Pancreas (tissue), 10 donors: ENCODE measurements at regions not wholly inside any gene's neighbourhood (a gene's known extent, or its start where the extent isn't known, plus 50 kb on each side); places are given as distances from the start of the nearest gene placed in this dataset.

ENCODE experiments used
- ATAC-seq, 4 donors: fragments of 200-7000 bp; cut with Tn5 transposase; one replicate each; pipeline versions ENCODE4 v1.8.0 to v1.9.1; 2020; ENCODE audit warnings: mild to moderate bottlenecking in 4 of 4, moderate library complexity in 4 of 4
- DNase-seq, 6 donors: peaks; one replicate each; pipeline ENCODE4 v3.0.0-alpha.2; 2020
- FAIRE-seq: peaks from 2 replicates; lab custom pipeline; 2012; peaks lifted over from hg19 to GRCh38; lab: Jason Lieb, UNC
- H3K27ac ChIP-seq, 4 donors: fragments of 200-600 bp; sonication (generic); 1 replicate in 3 of 4; 2 replicates in 1 of 4; pipeline versions ENCODE4 v1.5.0 to v1.8.0; 2020
- H3K27me3 ChIP-seq, 4 donors: fragments of 200-600 bp; one replicate each; pipeline ENCODE4 v1.8.0; 2021
- H3K36me3 ChIP-seq, 3 donors: fragments of 200-600 bp; sonication (generic) in 1 of 3; one replicate each; pipeline versions ENCODE4 v1.5.0 to v1.8.0; 2020 to 2021
- H3K4me1 ChIP-seq, 3 donors: fragments of 200-600 bp; one replicate each; pipeline ENCODE4 v1.8.0; 2021
- H3K4me3 ChIP-seq, 4 donors: fragments of 200-600 bp; sonication (generic) in 2 of 4; one replicate each; pipeline versions ENCODE4 v1.5.0 to v1.8.0; 2020 to 2021
- H3K9me3 ChIP-seq, 4 donors: fragments of 200-600 bp; one replicate each; pipeline ENCODE4 v1.8.0; 2021
- WGBS, 2 donors: extraction: QIAGEN DNeasy Blood & Tissue Kit; methylation state at CpG; one replicate each; pipeline ENCODE4 v1.1.7; 2013; 5-methylcytosine and 5-hydroxymethylcytosine counted together
- intact Hi-C, 3 donors: fragments of 100-400 bp; cut with DNase I; formaldehyde crosslinking; loops; one replicate each; pipeline versions ENCODE4 v1.11.1 to v1.14.2; 2022
- TF ChIP-seq, protein P1 (sequence below), 4 donors: fragments of 200-600 bp; sonication (generic) in 3 of 4; IDR thresholded peaks; one replicate each; pipeline versions ENCODE4 v1.5.0 to v1.8.0; 2021; ENCODE audit warnings: antibody characterized with exemption in 4 of 4
- donor health status: healthy with polysubstance abuse.
- donor health status: DM: no; HTN: no; CAD: no; lungs with moderate emphysema.
- donor health status: DM: no; HTN: no; CAD: no.
- donor health status: control.
- donor health status: control.
- donor health status: Bipolar disorder and iron deficiency.
- donor health status: DM: yes; HTN: yes; CAD: no.
- donor health status: DM: no; HTN: no; CAD: no.
- donor health status: DM: no; HTN: no; CAD: no.
- donor health status: DM: yes; HTN: yes; CAD: no.

DNA sequence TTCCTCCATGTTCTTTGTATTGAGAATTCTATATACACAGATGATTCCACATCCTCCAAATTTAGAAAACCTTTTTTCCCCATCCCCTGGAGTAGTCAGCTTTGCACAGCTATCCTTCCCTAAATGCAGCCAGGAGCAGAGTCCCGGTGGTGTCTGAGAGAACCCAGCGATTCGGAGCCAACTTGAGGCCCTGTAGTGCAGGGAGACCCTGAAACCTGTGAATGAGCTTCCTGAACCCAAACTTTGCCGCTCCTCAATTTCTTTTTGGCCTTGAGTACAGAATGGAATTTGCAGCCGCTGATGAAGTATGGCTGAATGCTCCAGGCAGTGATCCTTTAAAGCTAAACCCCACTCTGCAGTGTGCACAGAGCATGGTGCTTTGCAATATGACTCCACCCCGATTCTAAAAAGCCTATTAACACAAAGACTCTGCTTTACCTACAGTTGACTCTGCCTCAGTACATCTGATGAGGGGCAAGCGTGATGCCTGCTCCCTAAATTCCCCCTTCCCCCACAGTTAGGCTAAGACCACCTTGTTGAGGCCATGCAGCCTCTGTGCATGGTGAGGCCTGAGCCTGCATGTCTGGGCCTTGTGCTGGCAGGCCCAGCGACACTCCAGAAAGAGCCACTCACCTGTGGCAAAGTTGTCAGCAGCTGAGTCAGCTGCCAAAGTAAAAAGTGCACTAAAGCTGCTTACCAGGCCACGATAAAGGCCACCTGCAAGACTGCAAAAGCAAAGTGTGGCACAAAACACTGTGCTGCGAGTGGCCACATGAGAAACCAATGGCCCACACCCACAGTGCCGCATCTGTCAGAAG lies 82.1 kb downstream of the PLEKHG1 start:
- Histone ChIP-seq H3K36me3 (no peaks in the 10 kb centered on the region), H3K9me3 (no peaks in the 10 kb centered on the region), H3K27me3 (no peaks in the 10 kb centered on the region), H3K4me3 (no peak overlapping the region), H3K27ac (no peak overlapping the region), H3K4me1 (no peaks in the 10 kb centered on the region)
- intact Hi-C loops: no loop called here
- no peak for DNase-seq
- ATAC-seq: no peak
- FAIRE-seq: no peak
- TF ChIP-seq, protein P1, sequence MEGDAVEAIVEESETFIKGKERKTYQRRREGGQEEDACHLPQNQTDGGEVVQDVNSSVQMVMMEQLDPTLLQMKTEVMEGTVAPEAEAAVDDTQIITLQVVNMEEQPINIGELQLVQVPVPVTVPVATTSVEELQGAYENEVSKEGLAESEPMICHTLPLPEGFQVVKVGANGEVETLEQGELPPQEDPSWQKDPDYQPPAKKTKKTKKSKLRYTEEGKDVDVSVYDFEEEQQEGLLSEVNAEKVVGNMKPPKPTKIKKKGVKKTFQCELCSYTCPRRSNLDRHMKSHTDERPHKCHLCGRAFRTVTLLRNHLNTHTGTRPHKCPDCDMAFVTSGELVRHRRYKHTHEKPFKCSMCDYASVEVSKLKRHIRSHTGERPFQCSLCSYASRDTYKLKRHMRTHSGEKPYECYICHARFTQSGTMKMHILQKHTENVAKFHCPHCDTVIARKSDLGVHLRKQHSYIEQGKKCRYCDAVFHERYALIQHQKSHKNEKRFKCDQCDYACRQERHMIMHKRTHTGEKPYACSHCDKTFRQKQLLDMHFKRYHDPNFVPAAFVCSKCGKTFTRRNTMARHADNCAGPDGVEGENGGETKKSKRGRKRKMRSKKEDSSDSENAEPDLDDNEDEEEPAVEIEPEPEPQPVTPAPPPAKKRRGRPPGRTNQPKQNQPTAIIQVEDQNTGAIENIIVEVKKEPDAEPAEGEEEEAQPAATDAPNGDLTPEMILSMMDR (IDR thresholded peaks at IDR 0.05): no peak
- 84 to 86% methylated on average over 11 of the region's 11 CpGs for WGBS, 2 donors

DNA sequence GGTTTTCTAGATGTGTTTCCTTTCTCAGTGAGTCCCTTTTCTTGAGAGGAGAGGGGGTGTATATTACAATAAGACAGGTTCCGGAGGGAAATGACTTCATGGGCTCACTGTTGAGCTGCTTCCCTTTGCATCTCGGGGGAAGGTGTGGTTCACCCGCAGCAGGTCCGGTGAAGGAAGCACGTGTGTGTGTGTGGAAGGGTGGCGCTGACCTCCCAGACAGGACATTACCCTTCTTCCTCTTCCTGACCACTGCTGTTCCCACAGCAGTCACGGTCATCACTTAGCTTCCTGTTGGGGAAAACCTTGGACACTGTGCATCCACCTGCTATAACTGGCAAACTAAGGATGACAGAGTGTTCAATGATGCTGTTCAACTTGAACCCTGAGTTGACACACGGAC lies 83.6 kb downstream of the PLEKHG1 start:
- Histone ChIP-seq H3K27me3 (no peaks in the 10 kb centered on the region), H3K4me1 (peaks cover 0 to 7% (median 6%) of the 10 kb centered on the region in 3 donors), H3K9me3 (no peaks in the 10 kb centered on the region), H3K36me3 (no peaks in the 10 kb centered on the region), H3K4me3 (no peak overlapping the region), H3K27ac (no peak overlapping the region)
- 76 to 86% methylated on average over 8 of the region's 8 CpGs for WGBS, 2 donors
- TF ChIP-seq, protein P1 (IDR thresholded peaks at IDR 0.05): no peak
- ATAC-seq (peak in 3 of 4 donors; percentile 15 to 30 (median 21)), FAIRE-seq (no peak), DNase-seq (no peak)
- intact Hi-C loops: no loop called here

DNA sequence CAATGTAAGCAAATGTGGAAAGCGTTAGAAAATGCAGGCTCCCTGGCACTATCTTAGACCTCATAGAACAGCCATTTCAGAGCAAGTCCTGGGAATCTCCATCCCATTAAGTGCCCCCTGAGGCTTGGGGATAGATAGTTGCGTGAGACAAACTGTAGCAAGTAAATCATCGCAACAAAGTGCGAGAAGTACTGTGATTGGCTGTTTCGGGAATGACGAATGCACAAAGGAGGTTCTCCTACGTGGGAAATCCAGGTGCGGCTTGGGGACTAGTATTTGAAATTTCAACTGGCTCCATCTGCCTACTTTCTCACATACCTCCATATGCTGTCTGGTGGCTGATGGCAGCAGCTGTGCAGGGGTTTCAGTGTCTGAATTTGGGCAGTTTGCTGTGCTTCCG lies 84.5 kb downstream of the PLEKHG1 start:
- Histone ChIP-seq H3K27ac (peak overlapping the region in 1 of 4 donors; percentile 8), H3K27me3 (no peaks in the 10 kb centered on the region), H3K9me3 (no peaks in the 10 kb centered on the region), H3K36me3 (no peaks in the 10 kb centered on the region), H3K4me1 (peaks cover 0 to 7% (median 6%) of the 10 kb centered on the region in 3 donors), H3K4me3 (no peak overlapping the region)
- WGBS, 2 donors: 77 to 83% methylated on average over 9 of the region's 9 CpGs
- DNase-seq: no peak
- TF ChIP-seq, protein P1 (IDR thresholded peaks at IDR 0.05): no peak
- ATAC-seq: no peak
- no peak for FAIRE-seq
- intact Hi-C loops: no loop called here

DNA sequence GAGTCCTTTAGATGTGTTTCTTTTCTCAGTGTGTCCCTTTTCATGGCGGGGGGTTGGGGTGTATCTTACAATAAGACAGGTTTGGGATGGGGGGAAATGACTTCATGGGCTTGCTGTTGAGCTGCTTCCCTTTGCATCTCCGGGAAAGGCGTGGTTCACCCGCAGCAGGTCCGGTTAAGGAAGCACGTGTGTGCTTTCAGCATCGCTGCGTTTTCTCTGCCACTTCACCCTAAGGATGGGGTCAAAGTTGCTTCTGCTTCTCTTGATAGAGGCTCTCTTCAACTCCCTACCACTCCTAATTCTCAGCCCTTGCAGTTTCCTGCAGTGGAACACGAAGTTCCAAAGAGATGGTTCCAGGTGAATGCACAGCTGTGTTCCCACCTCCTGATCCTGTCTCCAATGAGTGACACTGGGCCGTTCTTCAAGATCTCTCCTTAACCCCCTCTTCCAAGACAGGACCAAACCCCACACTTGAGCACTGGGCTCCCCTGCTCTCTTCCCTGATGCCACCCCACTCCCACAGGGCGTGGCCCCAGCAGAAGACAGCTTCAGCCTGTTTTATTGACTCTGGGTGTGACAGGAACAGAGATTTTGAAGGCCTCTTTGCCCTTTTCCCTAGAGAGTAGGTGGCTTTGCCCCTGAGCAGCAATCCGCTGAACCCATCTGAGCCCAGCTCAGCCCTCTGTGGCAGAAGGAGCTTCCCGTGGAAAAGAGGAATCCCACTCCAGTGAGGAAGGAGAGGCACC lies 85.2 kb downstream of the PLEKHG1 start:
- Histone ChIP-seq H3K4me3 (no peak overlapping the region), H3K27me3 (no peaks in the 10 kb centered on the region), H3K9me3 (no peaks in the 10 kb centered on the region), H3K36me3 (no peaks in the 10 kb centered on the region), H3K27ac (no peak overlapping the region), H3K4me1 (peaks cover 0 to 7% (median 6%) of the 10 kb centered on the region in 3 donors)
- 84 to 88% methylated on average over 13 of the region's 13 CpGs for WGBS, 2 donors
- intact Hi-C loops: no loop called here
- FAIRE-seq (no peak), ATAC-seq (no peak), DNase-seq (no peak)
- TF ChIP-seq, protein P1 (IDR thresholded peaks at IDR 0.05): no peak
